Lung (tissue), 11 donors: ENCODE measurements at regions not wholly inside any gene's neighbourhood (a gene's known extent, or its start where the extent isn't known, plus 50 kb on each side); places are given as distances from the start of the nearest gene placed in this dataset.

Experiments
- ATAC-seq: fragments of 200-7000 bp; cut with Tn5 transposase; one replicate; pipeline ENCODE4 v1.9.1; 2020; ENCODE audit warnings: moderate number of reproducible peaks; ENCODE audit not compliant: insufficient read depth, low FRiP score
- DNase-seq, 3 donors: peaks; one replicate each; pipeline ENCODE4 v3.0.0-alpha.2; 2013 to 2017
- H3K27ac ChIP-seq, 2 donors: one replicate each; pipeline ENCODE4 v1.5.1; 2013; ENCODE audit warnings: mild to moderate bottlenecking in 2 of 2, moderate library complexity in 2 of 2, control low read depth in 1 of 2, inconsistent platforms in 1 of 2, low read depth in 1 of 2, low read length in 1 of 2
- H3K27me3 ChIP-seq, 3 donors: one replicate each; pipeline ENCODE4 v1.5.1; 2013; ENCODE audit warnings: low read length in 2 of 3; ENCODE audit not compliant: control insufficient read depth in 3 of 3, insufficient read depth in 3 of 3
- H3K36me3 ChIP-seq, 4 donors: one replicate each; pipeline ENCODE4 v1.5.1; 2013; ENCODE audit warnings: low read length in 4 of 4, mild to moderate bottlenecking in 1 of 4, moderate library complexity in 1 of 4; ENCODE audit not compliant: control insufficient read depth in 4 of 4, insufficient read depth in 4 of 4
- H3K4me1 ChIP-seq, 5 donors: one replicate each; pipeline ENCODE4 v1.5.1; 2013; ENCODE audit warnings: low read length in 5 of 5, mild to moderate bottlenecking in 2 of 5, moderate library complexity in 1 of 5; ENCODE audit not compliant: control insufficient read depth in 5 of 5, insufficient read depth in 5 of 5
- H3K4me3 ChIP-seq: one replicate; pipeline ENCODE4 v1.5.1; 2013; ENCODE audit warnings: mild to moderate bottlenecking, control low read depth, moderate library complexity
- H3K9ac ChIP-seq, 2 donors: one replicate each; pipeline ENCODE4 v1.5.1; 2013; ENCODE audit warnings: low read length in 2 of 2, control low read depth in 1 of 2; ENCODE audit not compliant: insufficient read depth in 1 of 2
- H3K9me3 ChIP-seq, 4 donors: one replicate each; pipeline ENCODE4 v1.5.1; 2013; ENCODE audit warnings: low read length in 3 of 4, mild to moderate bottlenecking in 1 of 4, moderate library complexity in 1 of 4; ENCODE audit not compliant: control insufficient read depth in 4 of 4, insufficient read depth in 3 of 4
- CTCF ChIP-seq: IDR thresholded peaks from 2 replicates; pipeline ENCODE4 v1.5.1; 2012; ENCODE audit warnings: mild to moderate bottlenecking; ENCODE audit errors: control extremely low read depth, extremely low read depth
- WGBS, 2 donors: extraction: QIAGEN DNeasy Blood & Tissue Kit; methylation state at CpG; one replicate each; pipeline ENCODE4 v1.1.7; 2013; 5-methylcytosine and 5-hydroxymethylcytosine counted together
- donor health status: control.
- donor health status: control.
- donor health status: Bipolar disorder and iron deficiency.
- donor health status: healthy.
- donor health status: DM: yes; HTN: yes; CAD: no.

- H3K4me1 ChIP-seq, result no peaks in the 10 kb centered on the region
- H3K36me3 ChIP-seq, result no peaks in the 10 kb centered on the region
- no peak overlapping the region for H3K27ac ChIP-seq
- no peak for TF ChIP-seq CTCF
- H3K27me3 ChIP-seq, result no peaks in the 10 kb centered on the region
- ATAC-seq, result no peak
- H3K9ac ChIP-seq, result no peak overlapping the region
- no peak overlapping the region for H3K4me3 ChIP-seq
- WGBS, 2 donors, result 80 to 83% methylated on average over 3 of the region's 3 CpGs
- H3K9me3 ChIP-seq, result no peaks in the 10 kb centered on the region
- DNase-seq, result peak in 2 of 3 donors; percentile 22 to 57
Measured at GRCh38 chr1:60359431-60359830, 285.9 kb upstream of the C1orf87 start.

GRCh38 chr1:60350531-60350930 lies 277.0 kb upstream of the C1orf87 start:
- TF ChIP-seq CTCF, result no peak
- Histone ChIP-seq H3K4me1 (peaks cover 0 to 2% (median 0%) of the 10 kb centered on the region in 5 donors), H3K4me3 (no peak overlapping the region), H3K9me3 (no peaks in the 10 kb centered on the region), H3K27me3 (no peaks in the 10 kb centered on the region), H3K36me3 (no peaks in the 10 kb centered on the region), H3K9ac (no peak overlapping the region), H3K27ac (no peak overlapping the region)
- no peak for ATAC-seq
- DNase-seq, result no peak

DNA sequence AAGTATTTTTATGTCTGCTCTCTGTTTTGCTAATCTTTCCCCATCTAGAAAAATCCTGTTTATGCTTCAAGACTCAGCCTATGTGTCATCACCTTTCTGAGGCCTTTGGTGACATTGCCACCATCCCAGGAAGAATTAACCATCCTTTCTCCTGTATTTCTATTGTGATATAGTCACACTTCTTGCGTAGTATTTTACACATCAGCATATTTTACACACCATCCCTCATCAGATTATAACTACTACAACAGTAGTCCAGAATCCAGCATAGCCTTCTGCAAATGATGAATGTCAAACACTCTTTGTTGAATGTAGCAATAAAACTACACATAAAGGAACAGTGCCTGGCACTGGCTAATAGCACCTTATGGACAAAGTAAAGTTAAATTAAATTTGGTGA lies 275.3 kb upstream of the C1orf87 start:
- Histone ChIP-seq H3K4me3 (no peak overlapping the region), H3K27me3 (no peaks in the 10 kb centered on the region), H3K4me1 (peaks cover 0 to 4% (median 0%) of the 10 kb centered on the region in 5 donors), H3K36me3 (no peaks in the 10 kb centered on the region), H3K9me3 (no peaks in the 10 kb centered on the region), H3K9ac (no peak overlapping the region), H3K27ac (no peak overlapping the region)
- ATAC-seq, result no peak
- no peak for TF ChIP-seq CTCF
- DNase-seq, result no peak
- 83 to 91% methylated on average over 1 of the region's 1 CpG for whole genome bisulfite sequencing, 2 donors

GRCh38 chr1:60345621-60346020 lies 272.1 kb upstream of the C1orf87 start:
- no peak overlapping the region for H3K27ac ChIP-seq
- H3K4me1 ChIP-seq, result peaks cover 0 to 4% (median 0%) of the 10 kb centered on the region in 5 donors

More at GRCh38 chr1:60345621-60346020, 272.1 kb upstream of the C1orf87 start:
- 98% methylated on average over 1 of the region's 1 CpG for WGBS, 2 donors
- Histone ChIP-seq H3K9ac (no peak overlapping the region), H3K27me3 (no peaks in the 10 kb centered on the region), H3K36me3 (no peaks in the 10 kb centered on the region), H3K4me3 (no peak overlapping the region), H3K9me3 (no peaks in the 10 kb centered on the region)
- no peak for TF ChIP-seq CTCF
- ATAC-seq, result peak; percentile 50
- no peak for DNase-seq
